Stomach (tissue), 8 donors: ENCODE measurements at regions not wholly inside any gene's neighbourhood (a gene's known extent, or its start where the extent isn't known, plus 50 kb on each side); places are given as distances from the start of the nearest gene placed in this dataset.
A peak's percentile ranks its signal among the peaks of the same experiment; 100 is the strongest.

Experiments
- DNase-seq, 2 donors: peaks; one replicate each; pipeline versions ENCODE4 v3.0.0 to v3.0.0-alpha.2; 2013 to 2019
- H3K27ac ChIP-seq, 5 donors: fragments of 200-600 bp in 4 of 5; sonication (generic) in 4 of 5; one replicate each; pipeline ENCODE4 v1.5.1; 2013 to 2019; ENCODE audit warnings: mild to moderate bottlenecking in 1 of 5, moderate library complexity in 1 of 5
- H3K27me3 ChIP-seq, 3 donors: fragments of 200-600 bp; sonication (generic); one replicate each; pipeline ENCODE4 v1.5.1; 2017 to 2019; ENCODE audit warnings: mixed run types in 1 of 3
- H3K36me3 ChIP-seq, 4 donors: fragments of 200-600 bp; sonication (generic); 1 replicate in 3 of 4; 2 replicates in 1 of 4; pipeline ENCODE4 v1.5.1; 2016 to 2019
- H3K4me1 ChIP-seq, 4 donors: fragments of 200-600 bp; sonication (generic); one replicate each; pipeline ENCODE4 v1.5.1; 2016 to 2019
- H3K4me3 ChIP-seq, 4 donors: fragments of 200-600 bp; sonication (generic) in 3 of 4; one replicate each; pipeline ENCODE4 v1.5.1; 2016 to 2019; ENCODE audit warnings: mild to moderate bottlenecking in 1 of 4
- H3K9me3 ChIP-seq, 4 donors: fragments of 200-600 bp; sonication (generic); one replicate each; pipeline ENCODE4 v1.5.1; 2016 to 2019
- EP300 ChIP-seq: sonication (generic); formaldehyde crosslinking; IDR thresholded peaks from one replicate; pipeline ENCODE4 v1.6.1; 2017; ENCODE audit warnings: antibody characterized with exemption
- POLR2A ChIP-seq, 4 donors: fragments of 450-650 bp; IDR thresholded peaks; one replicate each; pipeline ENCODE4 v1.6.1; 2016; ENCODE audit warnings: antibody characterized with exemption in 4 of 4, control low read depth in 2 of 4, mild to moderate bottlenecking in 1 of 4, moderate library complexity in 1 of 4
- POLR2AphosphoS5 ChIP-seq, 3 donors: sonication (generic); formaldehyde crosslinking; IDR thresholded peaks; one replicate each; pipeline ENCODE4 v1.6.1; 2016; ENCODE audit warnings: antibody characterized with exemption in 3 of 3
- WGBS, 5 donors: extraction: QIAGEN DNeasy Blood & Tissue Kit in 3 of 5; methylation state at CpG; one replicate each; pipeline versions ENCODE4 v1.1.5 to v1.1.7; 2013 to 2018; 5-methylcytosine and 5-hydroxymethylcytosine counted together
- intact Hi-C: fragments of 100-400 bp; cut with DNase I; formaldehyde crosslinking; loops from one replicate; pipeline ENCODE4 v1.15.1; 2023; ENCODE audit warnings: low total_unique reads
- TF ChIP-seq, protein P1 (sequence below), 7 experiments: fragments of 450-650 bp in 4 of 7; fragments of 200-600 bp in 3 of 7; sonication (generic) in 3 of 7; IDR thresholded peaks; one replicate each; pipeline ENCODE4 v1.5.1; 2016 to 2019; ENCODE audit warnings: antibody characterized with exemption in 7 of 7, control low read depth in 2 of 7, mild to moderate bottlenecking in 1 of 7
- donor health status: healthy with polysubstance abuse.
- donor health status: Bipolar disorder and iron deficiency.
- donor health status: healthy.

DNA sequence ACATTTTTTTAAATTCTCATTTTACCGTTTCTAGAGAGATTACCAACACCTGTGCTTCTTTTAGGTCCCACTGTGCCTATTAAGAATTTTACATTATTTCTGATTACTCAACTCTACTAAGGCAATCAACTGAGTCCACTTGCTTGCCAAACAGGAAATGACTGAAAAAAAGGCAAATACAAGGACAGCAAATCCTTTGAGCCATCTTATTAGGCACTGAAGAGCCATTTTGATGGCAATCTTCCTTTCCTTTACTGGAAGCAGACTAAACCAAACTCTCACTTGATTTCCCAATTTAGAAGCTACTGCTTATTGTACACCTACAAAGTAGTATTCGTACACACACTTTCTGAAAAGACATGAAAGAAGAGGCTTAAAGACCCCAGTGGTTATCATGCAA is 121.4 kb upstream of the COL3A1 start:
- no peaks in the 10 kb centered on the region for H3K4me1 ChIP-seq
- 75 to 82% (median 79%) methylated on average over 2 of the region's 2 CpGs for WGBS, 5 donors
- DNase-seq, result no peak
- intact Hi-C loops, result no loop called here
- H3K4me3 ChIP-seq, result no peak overlapping the region
- TF ChIP-seq, protein P1, sequence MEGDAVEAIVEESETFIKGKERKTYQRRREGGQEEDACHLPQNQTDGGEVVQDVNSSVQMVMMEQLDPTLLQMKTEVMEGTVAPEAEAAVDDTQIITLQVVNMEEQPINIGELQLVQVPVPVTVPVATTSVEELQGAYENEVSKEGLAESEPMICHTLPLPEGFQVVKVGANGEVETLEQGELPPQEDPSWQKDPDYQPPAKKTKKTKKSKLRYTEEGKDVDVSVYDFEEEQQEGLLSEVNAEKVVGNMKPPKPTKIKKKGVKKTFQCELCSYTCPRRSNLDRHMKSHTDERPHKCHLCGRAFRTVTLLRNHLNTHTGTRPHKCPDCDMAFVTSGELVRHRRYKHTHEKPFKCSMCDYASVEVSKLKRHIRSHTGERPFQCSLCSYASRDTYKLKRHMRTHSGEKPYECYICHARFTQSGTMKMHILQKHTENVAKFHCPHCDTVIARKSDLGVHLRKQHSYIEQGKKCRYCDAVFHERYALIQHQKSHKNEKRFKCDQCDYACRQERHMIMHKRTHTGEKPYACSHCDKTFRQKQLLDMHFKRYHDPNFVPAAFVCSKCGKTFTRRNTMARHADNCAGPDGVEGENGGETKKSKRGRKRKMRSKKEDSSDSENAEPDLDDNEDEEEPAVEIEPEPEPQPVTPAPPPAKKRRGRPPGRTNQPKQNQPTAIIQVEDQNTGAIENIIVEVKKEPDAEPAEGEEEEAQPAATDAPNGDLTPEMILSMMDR (IDR thresholded peaks at IDR 0.05), result no peak
- TF ChIP-seq EP300, result no peak
- TF ChIP-seq POLR2A (IDR thresholded peaks at IDR 0.05), result no peak
- TF ChIP-seq POLR2AphosphoS5 (IDR thresholded peaks at IDR 0.05), result no peak
- H3K27ac ChIP-seq, result no peak overlapping the region
- no peaks in the 10 kb centered on the region for H3K9me3 ChIP-seq
- no peaks in the 10 kb centered on the region for H3K27me3 ChIP-seq
- no peaks in the 10 kb centered on the region for H3K36me3 ChIP-seq

DNA sequence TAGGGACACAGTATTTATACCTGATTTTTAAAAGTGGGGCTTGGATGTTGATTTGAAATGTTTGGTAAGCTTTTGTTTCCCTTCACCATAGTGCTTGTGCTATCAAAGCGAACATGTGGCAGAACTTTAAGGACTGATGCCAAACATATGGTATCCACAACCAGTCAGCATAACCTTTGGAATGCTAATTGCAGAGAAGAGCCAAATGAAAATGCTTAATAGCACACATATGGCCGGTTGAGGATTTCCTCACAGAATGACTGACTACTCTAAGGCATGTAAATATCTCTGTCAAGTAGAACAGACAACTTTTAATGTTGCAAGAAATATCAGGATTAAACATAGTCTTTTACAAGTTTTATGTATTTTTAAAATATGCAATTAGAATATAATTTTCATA is 120.9 kb upstream of the COL3A1 start:
- Histone ChIP-seq H3K9me3 (no peaks in the 10 kb centered on the region), H3K27me3 (no peaks in the 10 kb centered on the region), H3K36me3 (no peaks in the 10 kb centered on the region), H3K4me3 (no peak overlapping the region), H3K4me1 (no peaks in the 10 kb centered on the region), H3K27ac (no peak overlapping the region)
- TF ChIP-seq POLR2A (IDR thresholded peaks at IDR 0.05) (no peak), EP300 (no peak), POLR2AphosphoS5 (IDR thresholded peaks at IDR 0.05) (no peak)
- TF ChIP-seq, protein P1 (IDR thresholded peaks at IDR 0.05), result no peak
- peak in 1 of 2 donors; percentile 65 for DNase-seq
- intact Hi-C loops, result no loop called here
- WGBS, 5 donors, result 58 to 82% (median 71%) methylated on average over 2 of the region's 2 CpGs

DNA sequence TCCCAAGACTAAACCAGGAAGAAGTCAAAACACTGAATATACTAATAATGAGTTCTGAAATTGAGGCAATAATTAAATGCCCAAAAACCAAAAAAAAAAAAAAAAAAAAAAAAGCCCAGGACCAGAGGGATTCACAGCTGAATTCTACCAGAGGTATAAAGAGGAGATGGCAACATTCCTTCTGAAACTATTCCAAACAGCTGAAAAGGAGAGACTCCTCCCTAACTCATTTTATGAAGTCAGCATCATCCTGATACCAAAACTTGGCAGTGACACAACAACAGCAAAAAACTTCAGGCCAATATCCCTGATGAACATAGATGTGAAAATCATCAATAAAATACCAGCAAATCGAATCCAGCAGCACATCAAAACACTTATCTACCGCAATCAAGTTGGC is 108.5 kb upstream of the COL3A1 start:
- H3K4me1 ChIP-seq, result no peaks in the 10 kb centered on the region
- peaks cover 0 to 15% (median 7%) of the 10 kb centered on the region in 4 donors for H3K9me3 ChIP-seq
- no peaks in the 10 kb centered on the region for H3K27me3 ChIP-seq
- no peaks in the 10 kb centered on the region for H3K36me3 ChIP-seq
- WGBS, 5 donors, result 62 to 77% (median 75%) methylated on average over 2 of the region's 2 CpGs
- intact Hi-C loops, result no loop called here
- DNase-seq, result no peak
- no peak overlapping the region for H3K27ac ChIP-seq
- no peak overlapping the region for H3K4me3 ChIP-seq
- TF ChIP-seq POLR2A (IDR thresholded peaks at IDR 0.05) (no peak), POLR2AphosphoS5 (IDR thresholded peaks at IDR 0.05) (no peak), EP300 (no peak)
- TF ChIP-seq, protein P1 (IDR thresholded peaks at IDR 0.05), result no peak

DNA sequence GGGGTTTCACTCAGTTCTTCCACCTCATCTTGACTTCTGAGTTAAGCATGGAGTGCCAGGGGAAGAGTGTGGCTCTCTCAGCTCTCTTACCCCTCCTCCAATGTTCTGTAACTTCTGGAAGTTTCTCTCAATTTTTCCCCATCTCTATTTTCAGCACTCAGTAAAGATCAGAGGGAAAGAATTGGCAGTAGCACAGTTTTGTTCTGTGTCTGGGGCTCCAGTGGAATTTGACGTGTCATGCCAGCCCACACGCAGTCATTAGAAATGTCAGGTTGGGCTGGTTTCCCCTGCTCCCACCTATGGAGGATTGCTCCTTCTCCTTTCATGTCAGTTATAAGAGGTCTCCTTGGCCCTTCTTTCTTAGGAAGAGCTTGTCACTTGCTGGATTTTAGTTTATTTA is 104.6 kb upstream of the COL3A1 start:
- no peaks in the 10 kb centered on the region for H3K27me3 ChIP-seq
- intact Hi-C loops, result no loop called here
- 37 to 76% (median 60%) methylated on average over 2 of the region's 2 CpGs for WGBS, 5 donors
- no peak overlapping the region for H3K27ac ChIP-seq
- no peak overlapping the region for H3K4me3 ChIP-seq
- H3K36me3 ChIP-seq, result no peaks in the 10 kb centered on the region
- no peaks in the 10 kb centered on the region for H3K4me1 ChIP-seq
- H3K9me3 ChIP-seq, result peaks cover 0 to 14% (median 5%) of the 10 kb centered on the region in 4 donors
- peak in 1 of 2 donors; percentile 30 for DNase-seq
- no peak for TF ChIP-seq EP300
- TF ChIP-seq, protein P1 (IDR thresholded peaks at IDR 0.05), result no peak
- no peak for TF ChIP-seq POLR2AphosphoS5 (IDR thresholded peaks at IDR 0.05)
- no peak for TF ChIP-seq POLR2A (IDR thresholded peaks at IDR 0.05)
